IMR-90 (cell line): ENCODE measurements at regions not wholly inside any gene's neighbourhood (a gene's known extent, or its start where the extent isn't known, plus 50 kb on each side); places are given as distances from the start of the nearest gene placed in this dataset.

Experiments
- BHLHE40 ChIP-seq: fragments of 150-350 bp; IDR thresholded peaks from 2 replicates; pipeline ENCODE4 v1.6.1; 2016; ENCODE audit warnings: mild to moderate bottlenecking, low read depth, low read length
- CEBPB ChIP-seq: IDR thresholded peaks from 2 replicates; pipeline ENCODE4 v1.6.1; 2012; ENCODE audit warnings: low read depth, low read length, improper control_type of control experiment
- MAFK ChIP-seq: IDR thresholded peaks from 2 replicates; pipeline ENCODE4 v1.6.1; 2012; ENCODE audit warnings: low read depth, low read length, improper control_type of control experiment
- MXI1 ChIP-seq: IDR thresholded peaks from 2 replicates; pipeline ENCODE4 v1.6.1; 2012; ENCODE audit warnings: low read depth, mild to moderate bottlenecking, low read length, moderate library complexity, borderline replicate concordance
- NFE2L2 ChIP-seq: fragments of 150-350 bp; IDR thresholded peaks from 2 replicates; pipeline ENCODE4 v1.6.1; 2016; ENCODE audit warnings: low read depth, mild to moderate bottlenecking, low read length
- POLR2A ChIP-seq: IDR thresholded peaks from 2 replicates; pipeline ENCODE4 v1.6.1; 2012; ENCODE audit warnings: mild to moderate bottlenecking, low read depth, low read length
- RCOR1 ChIP-seq: IDR thresholded peaks from 2 replicates; pipeline ENCODE4 v1.6.1; 2012; ENCODE audit warnings: mild to moderate bottlenecking, low read length, improper control_type of control experiment; ENCODE audit not compliant: insufficient replicate concordance
- RFX5 ChIP-seq: IDR thresholded peaks from 2 replicates; pipeline ENCODE4 v1.8.0; 2012; ENCODE audit warnings: low read depth, mild to moderate bottlenecking, low read length, moderate library complexity
- TF ChIP-seq, protein P1 (sequence below): conservative IDR thresholded peaks from 2 replicates; pipeline ENCODE4 v1.5.1; 2012; ENCODE audit warnings: mild to moderate bottlenecking, low read depth, low read length, improper control_type of control experiment
- TF ChIP-seq, protein P2 (sequence below): fragments of 150-350 bp; IDR thresholded peaks from 2 replicates; pipeline ENCODE4 v1.6.1; 2016; ENCODE audit warnings: low read depth, mild to moderate bottlenecking, low read length, moderate library complexity, borderline replicate concordance

DNA sequence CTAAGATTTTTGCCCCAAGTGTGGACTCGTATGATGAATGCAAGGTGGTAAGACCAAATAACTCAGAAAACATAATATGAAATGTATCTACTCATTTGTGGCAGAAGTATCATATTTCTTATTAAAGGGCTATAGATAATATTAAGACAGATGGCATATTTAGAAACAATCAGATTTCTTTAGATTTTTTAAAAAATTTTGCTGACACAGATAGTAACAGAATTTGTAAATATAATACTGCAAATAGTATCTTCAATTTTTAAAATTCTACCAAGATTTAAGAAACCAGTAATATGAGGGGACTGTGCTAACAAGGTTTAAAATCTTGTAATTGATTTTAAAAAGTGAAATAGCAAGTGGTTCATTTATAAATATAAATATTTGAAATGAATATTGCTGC is 1064.1 kb downstream of the DIPK2A start:
- TF ChIP-seq, protein P1, sequence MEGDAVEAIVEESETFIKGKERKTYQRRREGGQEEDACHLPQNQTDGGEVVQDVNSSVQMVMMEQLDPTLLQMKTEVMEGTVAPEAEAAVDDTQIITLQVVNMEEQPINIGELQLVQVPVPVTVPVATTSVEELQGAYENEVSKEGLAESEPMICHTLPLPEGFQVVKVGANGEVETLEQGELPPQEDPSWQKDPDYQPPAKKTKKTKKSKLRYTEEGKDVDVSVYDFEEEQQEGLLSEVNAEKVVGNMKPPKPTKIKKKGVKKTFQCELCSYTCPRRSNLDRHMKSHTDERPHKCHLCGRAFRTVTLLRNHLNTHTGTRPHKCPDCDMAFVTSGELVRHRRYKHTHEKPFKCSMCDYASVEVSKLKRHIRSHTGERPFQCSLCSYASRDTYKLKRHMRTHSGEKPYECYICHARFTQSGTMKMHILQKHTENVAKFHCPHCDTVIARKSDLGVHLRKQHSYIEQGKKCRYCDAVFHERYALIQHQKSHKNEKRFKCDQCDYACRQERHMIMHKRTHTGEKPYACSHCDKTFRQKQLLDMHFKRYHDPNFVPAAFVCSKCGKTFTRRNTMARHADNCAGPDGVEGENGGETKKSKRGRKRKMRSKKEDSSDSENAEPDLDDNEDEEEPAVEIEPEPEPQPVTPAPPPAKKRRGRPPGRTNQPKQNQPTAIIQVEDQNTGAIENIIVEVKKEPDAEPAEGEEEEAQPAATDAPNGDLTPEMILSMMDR, result no peak
- TF ChIP-seq POLR2A (no peak), MAFK (0 out of 2 replicates have a peak, but pooled peaks have one; percentile 33), RFX5 (no peak), BHLHE40 (no peak), MXI1 (no peak), CEBPB (no peak), RCOR1 (no peak), NFE2L2 (no peak)
- TF ChIP-seq, protein P2, sequence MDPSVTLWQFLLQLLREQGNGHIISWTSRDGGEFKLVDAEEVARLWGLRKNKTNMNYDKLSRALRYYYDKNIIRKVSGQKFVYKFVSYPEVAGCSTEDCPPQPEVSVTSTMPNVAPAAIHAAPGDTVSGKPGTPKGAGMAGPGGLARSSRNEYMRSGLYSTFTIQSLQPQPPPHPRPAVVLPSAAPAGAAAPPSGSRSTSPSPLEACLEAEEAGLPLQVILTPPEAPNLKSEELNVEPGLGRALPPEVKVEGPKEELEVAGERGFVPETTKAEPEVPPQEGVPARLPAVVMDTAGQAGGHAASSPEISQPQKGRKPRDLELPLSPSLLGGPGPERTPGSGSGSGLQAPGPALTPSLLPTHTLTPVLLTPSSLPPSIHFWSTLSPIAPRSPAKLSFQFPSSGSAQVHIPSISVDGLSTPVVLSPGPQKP, result no peak
